Left lung (tissue), 4 donors: ENCODE measurements at regions not wholly inside any gene's neighbourhood (a gene's known extent, or its start where the extent isn't known, plus 50 kb on each side); places are given as distances from the start of the nearest gene placed in this dataset.

ENCODE experiments used
- ATAC-seq: fragments of 200-7000 bp; cut with Tn5 transposase; one replicate; pipeline ENCODE4 v1.9.1; 2020; ENCODE audit warnings: moderate library complexity
- DNase-seq, 4 donors: peaks; one replicate each; pipeline ENCODE4 v3.0.0-alpha.2; 2013 to 2020
- H3K27ac ChIP-seq, 2 donors: fragments of 200-600 bp; sonication (generic) in 1 of 2; one replicate each; pipeline versions ENCODE4 v1.5.0 to v1.8.0; 2020 to 2021
- H3K27me3 ChIP-seq, 2 donors: fragments of 200-600 bp; sonication (generic) in 1 of 2; one replicate each; pipeline versions ENCODE4 v1.5.0 to v1.8.0; 2020 to 2021
- H3K36me3 ChIP-seq, 2 donors: fragments of 200-600 bp; sonication (generic) in 1 of 2; one replicate each; pipeline versions ENCODE4 v1.5.0 to v1.8.0; 2020 to 2021
- H3K4me1 ChIP-seq, 2 donors: fragments of 200-600 bp; one replicate each; pipeline ENCODE4 v1.8.0; 2021
- H3K4me3 ChIP-seq, 2 donors: fragments of 200-600 bp; sonication (generic) in 1 of 2; one replicate each; pipeline versions ENCODE4 v1.5.0 to v1.8.0; 2020 to 2021; ENCODE audit warnings: mild to moderate bottlenecking in 1 of 2
- H3K9me3 ChIP-seq, 2 donors: fragments of 200-600 bp; sonication (generic) in 1 of 2; one replicate each; pipeline versions ENCODE4 v1.5.0 to v1.8.0; 2020 to 2021
- intact Hi-C, 2 donors: fragments of 100-400 bp; cut with DNase I; formaldehyde crosslinking; loops; one replicate each; pipeline versions ENCODE4 v1.11.2 to v1.14.2; 2022
- TF ChIP-seq, protein P1 (sequence below), 2 donors: fragments of 200-600 bp; sonication (generic) in 1 of 2; IDR thresholded peaks; one replicate each; pipeline versions ENCODE4 v1.5.0 to v1.8.0; 2021; ENCODE audit warnings: antibody characterized with exemption in 2 of 2
- donor health status: DM: no; HTN: yes; CAD: no.
- donor health status: DM: no; HTN: no; CAD: no.

DNA sequence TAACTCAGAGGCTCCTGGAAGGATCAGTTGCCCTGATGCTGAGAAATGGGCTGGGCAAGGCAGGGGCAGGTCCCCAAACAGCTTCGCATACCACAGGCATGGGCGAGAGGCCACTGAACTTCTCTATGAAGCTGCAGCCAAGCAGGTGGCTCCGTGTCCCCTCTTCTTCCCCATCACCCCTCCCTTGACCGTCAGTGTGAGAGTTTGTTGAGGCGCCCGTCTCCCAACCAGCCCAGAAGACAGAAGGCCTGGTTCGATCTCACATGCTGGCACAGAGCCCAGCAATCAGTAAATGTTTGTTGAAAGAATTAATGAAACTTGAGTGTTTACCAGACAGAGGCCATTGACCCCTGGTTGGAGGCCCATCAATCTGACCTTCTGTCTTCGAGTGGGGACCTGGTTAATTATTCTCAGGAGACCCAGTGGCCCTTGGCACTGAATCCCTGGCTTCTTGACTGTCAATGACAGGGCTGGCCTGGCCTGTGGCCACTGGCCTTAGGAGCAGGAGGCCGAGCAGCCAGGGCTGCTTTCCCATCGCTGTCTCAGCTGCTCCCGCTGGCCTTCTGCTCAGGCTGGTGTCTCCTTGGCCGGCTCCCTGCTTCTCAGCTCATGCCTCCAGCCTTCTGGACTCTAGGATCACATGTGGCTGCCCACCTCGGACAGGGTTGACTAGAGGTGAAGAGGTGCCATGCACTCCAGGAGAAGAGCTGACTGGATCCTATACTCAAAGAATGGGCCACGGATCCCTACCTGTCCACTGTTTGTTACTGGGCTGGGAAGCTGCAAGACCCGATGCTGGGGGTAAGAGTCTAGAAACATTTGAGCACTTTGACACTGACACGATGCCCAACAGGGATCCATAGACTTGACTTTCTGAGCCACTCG, 113.4 kb downstream of the ASB7 start:
- intact Hi-C loops, result no loop called here
- H3K27ac ChIP-seq, result peak overlapping the region in 1 of 2 donors; percentile 44

DNA sequence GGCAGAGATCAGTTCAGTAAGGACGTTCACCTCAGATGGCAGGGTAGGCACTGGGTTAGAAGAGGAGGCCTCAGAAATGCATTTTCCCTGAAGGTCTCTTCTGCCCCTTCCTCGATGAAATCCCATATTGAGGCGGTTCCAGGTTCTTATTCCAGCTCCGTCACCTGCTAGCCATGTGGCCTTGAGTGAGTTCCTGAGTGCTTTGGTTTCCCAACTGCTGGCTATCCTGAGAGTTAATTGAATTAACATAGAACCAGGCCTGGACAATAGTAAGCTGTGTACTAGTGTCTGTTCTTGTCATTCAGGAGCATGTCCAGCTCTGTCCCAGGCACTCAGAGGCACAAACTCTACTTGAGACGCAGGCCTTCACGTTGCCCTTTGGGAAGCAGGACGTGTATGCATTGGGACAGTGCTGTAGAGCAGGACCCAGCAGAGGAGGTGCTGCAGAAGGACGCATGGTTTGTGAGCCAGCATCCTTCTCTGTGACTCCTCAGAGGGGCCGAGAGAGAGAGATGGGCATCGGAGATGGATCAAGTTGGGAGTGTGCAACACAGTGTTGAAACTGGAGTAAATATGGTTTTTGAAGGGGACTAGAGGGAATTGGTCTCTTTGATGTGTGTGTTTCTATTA, 114.2 kb downstream of the ASB7 start:
- no peaks in the 10 kb centered on the region for H3K36me3 ChIP-seq
- H3K27ac ChIP-seq, result no peak overlapping the region
- H3K27me3 ChIP-seq, result no peaks in the 10 kb centered on the region
- H3K4me1 ChIP-seq, result peaks cover 8 to 11% of the 10 kb centered on the region in 2 donors
- TF ChIP-seq, protein P1, sequence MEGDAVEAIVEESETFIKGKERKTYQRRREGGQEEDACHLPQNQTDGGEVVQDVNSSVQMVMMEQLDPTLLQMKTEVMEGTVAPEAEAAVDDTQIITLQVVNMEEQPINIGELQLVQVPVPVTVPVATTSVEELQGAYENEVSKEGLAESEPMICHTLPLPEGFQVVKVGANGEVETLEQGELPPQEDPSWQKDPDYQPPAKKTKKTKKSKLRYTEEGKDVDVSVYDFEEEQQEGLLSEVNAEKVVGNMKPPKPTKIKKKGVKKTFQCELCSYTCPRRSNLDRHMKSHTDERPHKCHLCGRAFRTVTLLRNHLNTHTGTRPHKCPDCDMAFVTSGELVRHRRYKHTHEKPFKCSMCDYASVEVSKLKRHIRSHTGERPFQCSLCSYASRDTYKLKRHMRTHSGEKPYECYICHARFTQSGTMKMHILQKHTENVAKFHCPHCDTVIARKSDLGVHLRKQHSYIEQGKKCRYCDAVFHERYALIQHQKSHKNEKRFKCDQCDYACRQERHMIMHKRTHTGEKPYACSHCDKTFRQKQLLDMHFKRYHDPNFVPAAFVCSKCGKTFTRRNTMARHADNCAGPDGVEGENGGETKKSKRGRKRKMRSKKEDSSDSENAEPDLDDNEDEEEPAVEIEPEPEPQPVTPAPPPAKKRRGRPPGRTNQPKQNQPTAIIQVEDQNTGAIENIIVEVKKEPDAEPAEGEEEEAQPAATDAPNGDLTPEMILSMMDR (IDR thresholded peaks at IDR 0.05), result no peak
- no peaks in the 10 kb centered on the region for H3K9me3 ChIP-seq
- no peak for DNase-seq
- intact Hi-C loops, result no loop called here
- no peak overlapping the region for H3K4me3 ChIP-seq
- no peak for ATAC-seq

More for the DNA sequence above, 113.4 kb downstream of the ASB7 start:
- H3K4me1 ChIP-seq, result peaks cover 7 to 8% of the 10 kb centered on the region in 2 donors
- H3K36me3 ChIP-seq, result no peaks in the 10 kb centered on the region
- H3K4me3 ChIP-seq, result no peak overlapping the region
- peak; percentile 75 for ATAC-seq
- TF ChIP-seq, protein P1 (IDR thresholded peaks at IDR 0.05), result no peak
- DNase-seq, result peak in 1 of 4 donors; percentile 73
- H3K9me3 ChIP-seq, result no peaks in the 10 kb centered on the region
- H3K27me3 ChIP-seq, result no peaks in the 10 kb centered on the region

DNA sequence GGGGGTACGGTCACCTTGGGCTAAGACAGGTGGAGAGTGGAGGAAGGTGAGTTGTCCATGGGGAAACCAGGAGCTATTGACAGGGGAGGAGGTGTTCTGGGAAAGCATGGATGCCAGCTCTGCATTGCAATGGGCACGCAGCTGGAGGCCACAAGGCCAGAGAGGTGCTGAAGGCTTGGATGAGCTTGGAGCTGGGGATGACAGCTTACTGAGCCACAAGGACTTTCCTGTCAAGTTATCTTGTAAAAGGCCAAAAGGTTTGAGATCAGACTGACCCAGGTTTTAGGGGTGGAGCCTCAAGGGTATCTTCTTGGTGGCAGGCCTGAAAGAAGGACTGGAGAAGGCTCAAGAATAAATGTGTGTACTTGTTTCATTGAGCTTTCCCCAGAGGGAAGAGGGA, 115.2 kb downstream of the ASB7 start:
- no peaks in the 10 kb centered on the region for H3K36me3 ChIP-seq
- peaks cover 11 to 17% of the 10 kb centered on the region in 2 donors for H3K4me1 ChIP-seq
- intact Hi-C loops, result no loop called here
- H3K27me3 ChIP-seq, result no peaks in the 10 kb centered on the region
- H3K27ac ChIP-seq, result no peak overlapping the region
- ATAC-seq, result no peak
- TF ChIP-seq, protein P1 (IDR thresholded peaks at IDR 0.05), result no peak
- no peak for DNase-seq
- H3K9me3 ChIP-seq, result no peaks in the 10 kb centered on the region
- no peak overlapping the region for H3K4me3 ChIP-seq

DNA sequence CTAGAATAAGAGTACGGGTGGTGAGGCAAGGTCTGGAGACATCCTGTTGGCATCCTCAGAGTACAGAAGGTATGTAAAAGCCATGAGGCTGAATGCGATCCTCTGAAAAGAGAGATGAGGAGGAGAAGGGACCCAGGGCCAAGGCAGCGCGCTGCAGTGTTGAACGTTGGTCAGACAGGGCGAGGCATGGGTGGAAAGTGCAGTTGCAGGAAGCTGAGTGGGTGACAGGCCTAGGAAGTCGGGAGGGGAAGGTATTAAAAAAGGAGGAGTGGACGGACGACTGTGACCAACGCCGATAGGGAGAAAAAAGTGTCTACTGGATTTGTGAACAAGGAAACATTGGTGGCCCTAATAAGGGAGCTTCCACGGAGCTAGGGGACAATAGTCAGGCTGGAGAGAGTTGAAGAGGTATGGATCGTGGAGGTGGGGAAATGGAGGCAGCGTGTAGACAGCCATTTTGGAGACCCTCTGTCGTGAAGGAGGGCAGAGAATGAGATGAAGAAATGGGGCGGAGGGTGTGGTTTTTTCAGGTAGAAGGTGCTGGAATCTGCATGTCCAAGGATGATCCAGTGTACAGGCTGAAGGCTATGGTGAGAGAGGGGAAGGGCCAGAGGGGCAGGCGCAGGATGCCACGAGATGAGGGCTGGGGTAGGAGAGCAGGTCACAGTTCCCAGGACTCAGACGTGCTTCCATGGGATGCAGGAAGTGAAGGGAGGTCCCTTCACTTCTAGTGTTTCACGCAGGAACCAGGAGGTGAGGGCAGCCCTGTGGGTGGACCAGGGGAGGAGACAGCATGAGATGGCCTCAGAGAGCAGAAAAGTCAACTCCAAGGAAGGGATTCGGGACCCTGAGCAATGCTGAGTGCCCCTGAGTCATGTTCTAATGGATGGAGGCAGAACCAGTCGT, 115.9 kb downstream of the ASB7 start:
- TF ChIP-seq, protein P1 (IDR thresholded peaks at IDR 0.05), result no peak
- intact Hi-C loops, result no loop called here
- peaks cover 14 to 22% of the 10 kb centered on the region in 2 donors for H3K4me1 ChIP-seq

More for the DNA sequence above, 115.9 kb downstream of the ASB7 start:
- no peak for ATAC-seq
- H3K36me3 ChIP-seq, result no peaks in the 10 kb centered on the region
- H3K27ac ChIP-seq, result no peak overlapping the region
- H3K9me3 ChIP-seq, result no peaks in the 10 kb centered on the region
- DNase-seq, result no peak
- H3K27me3 ChIP-seq, result no peaks in the 10 kb centered on the region
- H3K4me3 ChIP-seq, result no peak overlapping the region
